Hepatocyte (in vitro differentiated cells): ENCODE measurements at regions not wholly inside any gene's neighbourhood (a gene's known extent, or its start where the extent isn't known, plus 50 kb on each side); places are given as distances from the start of the nearest gene placed in this dataset.

Experiments used
- CTCF ChIP-seq: fragments of 200-600 bp; sonication (generic); IDR thresholded peaks from 2 replicates; pipeline ENCODE4 v1.5.1; 2016; ENCODE audit warnings: antibody characterized with exemption, mild to moderate bottlenecking; ENCODE audit not compliant: poor library complexity
- EZH2 ChIP-seq: fragments of 200-600 bp; sonication (generic); IDR thresholded peaks from 2 replicates; pipeline ENCODE4 v1.6.1; 2016; ENCODE audit warnings: antibody characterized with exemption, mild to moderate bottlenecking, borderline replicate concordance
- EZH2phosphoT487 ChIP-seq: fragments of 200-600 bp; sonication (generic); IDR thresholded peaks from one replicate; pipeline ENCODE4 v1.6.1; 2018; ENCODE audit warnings: antibody characterized with exemption, mild to moderate bottlenecking, low read depth, moderate library complexity; ENCODE audit not compliant: unreplicated experiment, severe bottlenecking

- TF ChIP-seq CTCF = no peak
- no peak for TF ChIP-seq EZH2phosphoT487
- TF ChIP-seq EZH2 = no peak
Measured at GRCh38 chr7:124662937-124663336, 102.7 kb downstream of the GPR37 start.
